Liver (tissue), 3 donors: ENCODE measurements at regions not wholly inside any gene's neighbourhood (a gene's known extent, or its start where the extent isn't known, plus 50 kb on each side); places are given as distances from the start of the nearest gene placed in this dataset.

ENCODE experiments used
- RAD21 ChIP-seq, 2 donors: IDR thresholded peaks; 2 replicates each; pipeline ENCODE4 v1.6.1; 2016; ENCODE audit warnings: antibody characterized with exemption in 2 of 2, mild to moderate bottlenecking in 2 of 2
- YY1 ChIP-seq: IDR thresholded peaks from 2 replicates; pipeline ENCODE4 v1.6.1; 2016; ENCODE audit warnings: antibody characterized with exemption, mild to moderate bottlenecking
- TF ChIP-seq, protein P1 (sequence below): fragments of 150-350 bp; IDR thresholded peaks from 2 replicates; pipeline ENCODE4 v1.5.1; 2017; ENCODE audit warnings: improper control_type of control experiment, low read depth, low read length; ENCODE audit not compliant: missing input control
- TF ChIP-seq, protein P2 (sequence below): IDR thresholded peaks from 2 replicates; pipeline ENCODE4 v1.6.1; 2016; ENCODE audit warnings: antibody characterized with exemption
- donor health status: healthy.
- donor health status: healthy.

DNA sequence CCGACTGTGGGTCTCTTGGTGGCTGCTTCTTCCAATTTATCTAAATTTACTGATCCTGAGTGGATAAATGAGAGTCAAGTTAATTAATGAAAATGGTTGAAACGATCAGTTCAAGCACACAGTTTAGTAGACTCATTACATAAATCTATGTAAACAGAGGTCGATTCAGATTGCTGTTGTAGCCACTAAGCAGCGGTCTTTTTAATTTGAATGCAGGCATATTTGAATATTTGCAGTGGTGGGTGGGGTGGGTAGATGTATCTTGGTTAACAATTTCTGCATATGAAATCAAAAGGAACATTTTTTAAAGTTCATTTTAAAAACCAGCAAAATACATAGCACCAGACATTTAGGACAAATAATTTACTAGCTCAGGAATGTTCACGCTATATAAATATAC, 325.9 kb downstream of the KLF12 start:
- TF ChIP-seq YY1 (no peak), RAD21 (IDR thresholded peaks at IDR 0.05) (no peak)
- TF ChIP-seq, protein P1, sequence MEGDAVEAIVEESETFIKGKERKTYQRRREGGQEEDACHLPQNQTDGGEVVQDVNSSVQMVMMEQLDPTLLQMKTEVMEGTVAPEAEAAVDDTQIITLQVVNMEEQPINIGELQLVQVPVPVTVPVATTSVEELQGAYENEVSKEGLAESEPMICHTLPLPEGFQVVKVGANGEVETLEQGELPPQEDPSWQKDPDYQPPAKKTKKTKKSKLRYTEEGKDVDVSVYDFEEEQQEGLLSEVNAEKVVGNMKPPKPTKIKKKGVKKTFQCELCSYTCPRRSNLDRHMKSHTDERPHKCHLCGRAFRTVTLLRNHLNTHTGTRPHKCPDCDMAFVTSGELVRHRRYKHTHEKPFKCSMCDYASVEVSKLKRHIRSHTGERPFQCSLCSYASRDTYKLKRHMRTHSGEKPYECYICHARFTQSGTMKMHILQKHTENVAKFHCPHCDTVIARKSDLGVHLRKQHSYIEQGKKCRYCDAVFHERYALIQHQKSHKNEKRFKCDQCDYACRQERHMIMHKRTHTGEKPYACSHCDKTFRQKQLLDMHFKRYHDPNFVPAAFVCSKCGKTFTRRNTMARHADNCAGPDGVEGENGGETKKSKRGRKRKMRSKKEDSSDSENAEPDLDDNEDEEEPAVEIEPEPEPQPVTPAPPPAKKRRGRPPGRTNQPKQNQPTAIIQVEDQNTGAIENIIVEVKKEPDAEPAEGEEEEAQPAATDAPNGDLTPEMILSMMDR = no peak
- TF ChIP-seq, protein P2, sequence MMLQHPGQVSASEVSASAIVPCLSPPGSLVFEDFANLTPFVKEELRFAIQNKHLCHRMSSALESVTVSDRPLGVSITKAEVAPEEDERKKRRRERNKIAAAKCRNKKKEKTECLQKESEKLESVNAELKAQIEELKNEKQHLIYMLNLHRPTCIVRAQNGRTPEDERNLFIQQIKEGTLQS = no peak
